Subcutaneous abdominal adipose tissue (tissue), 5 donors: ENCODE measurements at regions not wholly inside any gene's neighbourhood (a gene's known extent, or its start where the extent isn't known, plus 50 kb on each side); places are given as distances from the start of the nearest gene placed in this dataset.

Experiments
- H3K27ac ChIP-seq: one replicate; pipeline ENCODE4 v1.7.0; 2013; ENCODE audit warnings: low read depth, mild to moderate bottlenecking, inconsistent platforms, low read length, moderate library complexity
- H3K27me3 ChIP-seq, 5 donors: one replicate each; pipeline ENCODE4 v1.7.0; 2013; ENCODE audit warnings: low read length in 5 of 5, inconsistent platforms in 1 of 5; ENCODE audit not compliant: control insufficient read depth in 5 of 5, insufficient read depth in 4 of 5
- H3K36me3 ChIP-seq, 5 donors: one replicate each; pipeline ENCODE4 v1.7.0; 2013; ENCODE audit warnings: low read length in 5 of 5; ENCODE audit not compliant: control insufficient read depth in 5 of 5, insufficient read depth in 5 of 5
- H3K4me1 ChIP-seq, 5 donors: one replicate each; pipeline ENCODE4 v1.7.0; 2013; ENCODE audit warnings: low read length in 5 of 5, mild to moderate bottlenecking in 3 of 5, moderate library complexity in 1 of 5; ENCODE audit not compliant: control insufficient read depth in 5 of 5, insufficient read depth in 5 of 5
- H3K4me3 ChIP-seq, 5 donors: one replicate each; pipeline ENCODE4 v1.7.0; 2013; ENCODE audit warnings: low read length in 5 of 5, low read depth in 1 of 5
- H3K9ac ChIP-seq, 5 donors: one replicate each; pipeline ENCODE4 v1.7.0; 2013; ENCODE audit warnings: low read length in 5 of 5, mild to moderate bottlenecking in 4 of 5, moderate library complexity in 3 of 5
- H3K9me3 ChIP-seq, 5 donors: one replicate each; pipeline ENCODE4 v1.7.0; 2013; ENCODE audit warnings: low read length in 5 of 5; ENCODE audit not compliant: control insufficient read depth in 5 of 5
- donor health status: healthy.
- donor health status: healthy.
- donor health status: healthy.
- donor health status: healthy.
- donor health status: healthy.

DNA sequence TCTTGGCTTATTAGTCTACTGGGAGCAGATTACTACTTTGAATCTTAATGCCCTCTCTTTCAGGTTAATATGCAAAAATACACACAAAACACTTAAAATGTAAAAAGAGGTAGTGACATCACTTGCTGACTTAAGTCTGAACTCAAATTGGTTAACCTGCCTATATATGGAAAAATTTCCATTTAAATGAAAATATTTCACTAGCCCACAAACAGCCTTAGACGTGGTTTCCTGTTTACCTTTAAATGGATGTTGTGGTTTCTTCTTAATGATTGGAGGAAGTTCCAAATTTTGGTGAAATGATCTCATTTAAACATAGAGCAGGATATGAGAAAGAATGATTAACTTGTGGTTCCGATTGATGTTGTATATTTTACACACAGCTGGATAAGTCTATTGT lies 553.7 kb downstream of the CD109 start:
- no peaks in the 10 kb centered on the region for H3K27me3 ChIP-seq
- no peaks in the 10 kb centered on the region for H3K9me3 ChIP-seq
- no peaks in the 10 kb centered on the region for H3K36me3 ChIP-seq
- no peak overlapping the region for H3K4me3 ChIP-seq
- H3K27ac ChIP-seq, result no peak overlapping the region
- H3K4me1 ChIP-seq, result peaks cover 0 to 4% (median 3%) of the 10 kb centered on the region in 5 donors
- no peak overlapping the region for H3K9ac ChIP-seq

DNA sequence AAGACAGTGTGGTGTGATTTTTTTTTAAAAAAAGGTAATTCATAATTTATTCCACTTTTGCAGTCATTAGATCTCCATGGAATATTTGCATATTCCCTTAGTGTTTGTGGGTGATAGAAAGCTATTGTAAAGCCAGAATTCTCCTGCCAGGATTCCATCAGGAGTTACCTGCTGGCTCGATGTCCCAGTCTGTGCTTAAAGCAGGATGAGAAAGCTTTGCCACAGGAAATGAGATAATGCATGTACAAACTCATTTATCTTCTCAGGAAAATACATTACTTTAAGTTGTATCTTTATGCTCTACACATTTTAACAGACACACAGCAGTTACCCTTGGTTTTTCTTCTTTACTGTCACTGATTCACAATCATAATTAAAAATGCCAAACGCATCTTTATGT lies 553.0 kb downstream of the CD109 start:
- Histone ChIP-seq H3K4me3 (no peak overlapping the region), H3K9me3 (no peaks in the 10 kb centered on the region), H3K9ac (no peak overlapping the region), H3K36me3 (no peaks in the 10 kb centered on the region), H3K27ac (no peak overlapping the region), H3K27me3 (no peaks in the 10 kb centered on the region), H3K4me1 (peaks cover 0 to 4% (median 3%) of the 10 kb centered on the region in 5 donors)

DNA sequence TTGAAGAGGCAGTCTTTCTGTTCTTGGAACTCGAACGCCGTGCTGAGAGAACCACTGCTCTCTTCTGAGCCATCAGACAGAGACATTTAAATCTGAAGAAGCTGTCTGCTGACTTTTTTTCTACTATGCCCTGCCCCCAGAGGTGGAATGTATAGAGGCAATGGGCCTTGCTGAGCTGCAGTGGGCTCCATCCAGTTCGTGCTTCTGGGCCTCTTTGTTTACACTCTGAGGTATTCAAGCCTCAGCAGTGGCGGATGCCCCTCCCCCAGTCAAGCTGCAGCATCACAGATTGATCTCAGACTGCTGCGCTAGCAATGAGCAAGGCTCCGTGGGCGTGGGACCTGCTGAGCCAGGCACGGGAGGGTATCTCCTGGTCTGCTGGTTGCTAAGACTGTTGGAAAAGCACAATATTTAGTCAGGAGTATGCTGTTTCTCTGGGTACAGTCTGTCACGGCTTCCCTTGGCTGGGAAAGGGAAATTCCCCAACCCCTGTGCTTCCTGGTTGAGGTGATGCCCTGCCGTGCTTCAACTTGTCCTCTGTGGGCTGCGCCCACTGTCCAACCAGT lies 526.8 kb downstream of the CD109 start:
- Histone ChIP-seq H3K9me3 (no peaks in the 10 kb centered on the region), H3K9ac (no peak overlapping the region), H3K27me3 (no peaks in the 10 kb centered on the region), H3K27ac (no peak overlapping the region), H3K4me1 (no peaks in the 10 kb centered on the region), H3K36me3 (no peaks in the 10 kb centered on the region), H3K4me3 (no peak overlapping the region)

DNA sequence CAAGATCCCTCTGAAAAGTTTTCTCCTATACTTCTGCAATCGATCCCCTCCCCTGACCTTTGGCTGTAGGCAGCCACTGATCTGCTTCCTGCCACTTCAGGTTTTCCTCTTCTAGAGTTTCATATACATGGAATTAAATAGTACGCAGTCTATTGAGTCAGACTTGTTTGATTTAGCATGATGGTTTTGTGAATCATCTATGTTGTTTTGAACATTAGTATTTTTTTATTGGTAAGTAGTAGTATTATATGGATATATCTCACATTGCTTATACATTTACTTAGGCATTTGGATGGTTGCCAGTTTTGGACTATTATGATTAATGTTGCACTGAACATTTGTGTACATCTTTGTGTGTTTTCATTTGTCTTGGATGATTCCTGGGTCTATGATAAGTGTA lies 518.0 kb downstream of the CD109 start:
- Histone ChIP-seq H3K4me3 (no peak overlapping the region), H3K9me3 (no peaks in the 10 kb centered on the region), H3K27me3 (no peaks in the 10 kb centered on the region), H3K36me3 (no peaks in the 10 kb centered on the region), H3K4me1 (no peaks in the 10 kb centered on the region), H3K9ac (no peak overlapping the region), H3K27ac (no peak overlapping the region)

DNA sequence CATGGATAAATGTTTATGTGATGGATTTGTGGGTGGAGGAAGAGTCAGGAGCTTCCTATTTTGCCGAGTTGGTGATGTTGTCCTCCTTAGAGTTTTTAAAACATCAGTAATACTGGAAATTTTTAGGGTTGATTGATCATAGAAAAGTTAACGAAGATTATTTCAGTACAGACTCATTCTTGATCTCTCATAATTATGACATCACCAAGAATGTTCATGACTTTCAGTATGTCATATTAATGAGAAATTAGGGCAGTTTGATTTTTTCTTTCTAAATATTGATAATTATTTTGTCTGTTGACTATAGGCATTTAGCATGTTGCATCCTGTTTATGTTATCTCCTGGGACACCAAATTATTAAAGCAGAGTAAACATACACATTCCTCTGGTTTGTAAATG lies 512.2 kb downstream of the CD109 start:
- no peak overlapping the region for H3K4me3 ChIP-seq
- no peaks in the 10 kb centered on the region for H3K27me3 ChIP-seq
- no peak overlapping the region for H3K27ac ChIP-seq
- H3K9me3 ChIP-seq, result peaks cover 0 to 15% (median 6%) of the 10 kb centered on the region in 5 donors
- no peaks in the 10 kb centered on the region for H3K36me3 ChIP-seq
- H3K9ac ChIP-seq, result no peak overlapping the region
- H3K4me1 ChIP-seq, result no peaks in the 10 kb centered on the region

DNA sequence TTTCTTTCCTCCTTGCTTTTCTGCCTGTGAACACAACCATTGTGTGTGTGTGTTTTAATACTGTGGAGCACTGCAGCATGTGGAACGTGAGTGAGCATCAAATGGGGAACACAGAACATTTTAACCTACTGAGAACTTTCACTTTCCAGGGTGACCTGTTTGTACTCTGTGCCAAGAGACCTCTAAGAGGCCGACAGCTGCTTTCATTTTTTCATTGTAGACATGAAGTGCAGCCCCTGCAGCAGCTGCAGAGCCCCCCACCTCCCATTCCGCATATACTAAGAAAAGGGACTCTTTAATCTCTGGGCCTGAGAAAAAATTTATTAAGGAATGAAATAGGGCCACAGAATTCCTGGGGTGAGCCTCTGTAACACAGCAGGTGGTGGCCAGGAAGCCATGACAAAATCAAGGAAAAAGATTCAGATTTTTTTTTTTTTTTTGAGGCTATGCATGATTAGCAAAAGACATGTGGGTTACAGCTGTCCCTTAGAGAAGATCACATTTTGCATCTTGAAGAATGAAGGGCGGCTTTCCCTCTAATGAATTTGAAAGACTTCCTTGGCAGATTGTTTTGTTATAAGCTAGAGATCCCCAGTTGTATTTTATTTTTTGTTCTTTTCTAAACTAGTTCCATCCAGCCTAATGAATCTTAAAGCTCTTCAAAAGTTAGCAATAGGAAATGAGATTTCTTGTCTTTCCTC lies 503.4 kb downstream of the CD109 start:
- Histone ChIP-seq H3K4me1 (no peaks in the 10 kb centered on the region), H3K4me3 (no peak overlapping the region), H3K9me3 (peaks cover 0 to 2% (median 0%) of the 10 kb centered on the region in 5 donors), H3K27ac (no peak overlapping the region), H3K27me3 (no peaks in the 10 kb centered on the region), H3K9ac (no peak overlapping the region), H3K36me3 (no peaks in the 10 kb centered on the region)

DNA sequence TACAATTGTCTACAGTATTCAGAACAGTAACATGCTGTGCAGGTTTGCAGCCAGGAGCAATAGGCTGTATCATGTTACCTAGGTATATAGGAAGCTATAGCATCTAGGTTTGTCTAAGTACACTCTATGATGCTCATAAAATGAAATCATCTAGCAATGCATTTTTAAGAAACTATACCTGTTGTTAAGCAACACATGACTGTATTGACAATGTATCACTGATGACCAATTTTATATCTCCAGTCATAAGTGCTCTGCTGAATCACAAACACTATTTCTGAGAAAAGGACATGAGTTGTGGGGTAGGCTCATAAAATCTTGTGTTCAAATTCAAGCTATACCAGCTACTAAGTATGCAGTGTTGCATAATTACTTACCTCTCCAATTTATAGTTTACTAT lies 501.3 kb downstream of the CD109 start:
- Histone ChIP-seq H3K9me3 (peaks cover 0 to 2% (median 0%) of the 10 kb centered on the region in 5 donors), H3K27ac (no peak overlapping the region)

DNA sequence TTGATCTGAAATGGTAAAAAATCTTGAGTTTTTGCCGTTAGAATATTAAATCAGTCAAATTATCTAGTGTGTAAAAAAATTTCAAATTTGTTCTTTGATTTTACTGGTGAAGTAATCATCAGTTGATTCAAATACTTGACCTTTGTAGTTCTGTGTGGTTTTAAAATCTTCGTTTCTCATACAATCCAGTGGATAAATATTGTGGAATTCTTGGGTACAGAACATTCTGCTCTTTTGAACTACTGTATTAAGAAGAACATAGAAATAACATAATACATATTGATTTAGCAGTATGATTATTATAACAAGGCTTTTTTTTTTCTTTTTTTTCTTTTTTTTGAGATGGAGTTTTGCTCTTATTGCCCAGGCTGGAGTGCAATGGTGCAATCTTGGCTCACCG lies 491.8 kb downstream of the CD109 start:
- peaks cover 0 to 4% (median 0%) of the 10 kb centered on the region in 5 donors for H3K4me1 ChIP-seq
- H3K4me3 ChIP-seq, result no peak overlapping the region
- no peaks in the 10 kb centered on the region for H3K9me3 ChIP-seq
- H3K36me3 ChIP-seq, result no peaks in the 10 kb centered on the region
- no peak overlapping the region for H3K27ac ChIP-seq
- H3K9ac ChIP-seq, result no peak overlapping the region
- H3K27me3 ChIP-seq, result no peaks in the 10 kb centered on the region

More for the DNA sequence above, 501.3 kb downstream of the CD109 start:
- H3K27me3 ChIP-seq, result no peaks in the 10 kb centered on the region
- H3K9ac ChIP-seq, result no peak overlapping the region
- H3K4me1 ChIP-seq, result no peaks in the 10 kb centered on the region
- H3K36me3 ChIP-seq, result no peaks in the 10 kb centered on the region
- H3K4me3 ChIP-seq, result no peak overlapping the region

DNA sequence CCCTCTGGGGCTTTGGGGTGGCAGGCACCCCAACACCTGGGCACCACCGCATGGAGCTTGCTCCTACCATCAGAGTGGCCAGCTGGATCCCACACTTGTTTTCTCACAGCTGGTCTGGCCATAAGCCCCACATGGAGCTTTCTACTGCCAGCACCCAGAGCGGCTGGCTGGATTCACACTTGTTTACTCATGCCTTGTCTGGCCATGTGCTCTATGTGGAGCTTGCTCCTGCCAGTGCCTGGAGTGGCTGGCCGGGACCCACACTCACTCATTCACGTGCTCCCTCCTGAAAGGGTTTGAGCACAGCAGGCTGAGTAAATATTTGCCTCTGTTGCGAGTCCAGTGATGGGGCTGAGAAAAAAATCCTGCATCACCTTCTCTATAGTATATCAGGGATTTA lies 487.0 kb downstream of the CD109 start:
- H3K9me3 ChIP-seq, result peaks cover 0 to 4% (median 0%) of the 10 kb centered on the region in 5 donors
- no peaks in the 10 kb centered on the region for H3K27me3 ChIP-seq
- no peak overlapping the region for H3K4me3 ChIP-seq
- H3K27ac ChIP-seq, result no peak overlapping the region
- H3K9ac ChIP-seq, result no peak overlapping the region
- H3K36me3 ChIP-seq, result no peaks in the 10 kb centered on the region
- H3K4me1 ChIP-seq, result peaks cover 0 to 4% (median 0%) of the 10 kb centered on the region in 5 donors

DNA sequence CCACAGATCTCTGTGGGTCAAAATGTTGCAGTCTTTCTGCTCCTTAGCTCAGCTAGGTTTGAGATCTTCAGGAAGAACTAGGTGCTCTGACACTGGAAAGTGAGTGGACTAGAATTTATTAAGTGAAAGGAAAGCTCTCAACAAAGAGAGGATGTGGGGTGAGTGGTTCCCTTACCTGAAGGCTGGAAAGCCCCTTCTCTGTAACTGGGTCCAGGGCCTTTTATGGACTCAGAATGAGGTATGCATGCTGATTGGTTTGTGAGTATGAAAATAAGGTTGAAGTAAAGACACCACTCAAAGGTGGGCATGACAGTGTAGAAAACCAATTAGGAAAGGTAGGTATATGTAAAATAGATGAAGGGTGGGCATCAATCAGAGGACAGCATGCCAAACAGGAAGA lies 485.5 kb downstream of the CD109 start:
- Histone ChIP-seq H3K9ac (no peak overlapping the region), H3K4me1 (peaks cover 0 to 4% (median 0%) of the 10 kb centered on the region in 5 donors), H3K27me3 (no peaks in the 10 kb centered on the region), H3K36me3 (no peaks in the 10 kb centered on the region), H3K9me3 (peaks cover 0 to 4% (median 0%) of the 10 kb centered on the region in 5 donors), H3K4me3 (no peak overlapping the region), H3K27ac (no peak overlapping the region)
